HG03520 (cell line): ENCODE measurements at regions not wholly inside any gene's neighbourhood (a gene's known extent, or its start where the extent isn't known, plus 50 kb on each side); places are given as distances from the start of the nearest gene placed in this dataset.
"Not testable (repeated sequence)": the region's sequence is repeated elsewhere in the genome, so short reads cannot be mapped to it uniquely, and the experiment has no call there.

ENCODE experiments used
- ATAC-seq: cut with Tn5 transposase; IDR thresholded peaks from one replicate; pipeline ENCODE4 v1.9.1; 2021; ENCODE audit warnings: mild to moderate bottlenecking, moderate library complexity; ENCODE audit not compliant: unreplicated experiment

GRCh38 chr5:60546207-60546606, 153.8 kb downstream of the DEPDC1B start:
- ATAC-seq: no peak

- no peak for ATAC-seq
Measured at GRCh38 chr5:60545551-60545950, 154.4 kb downstream of the DEPDC1B start.

GRCh38 chr5:60544142-60544541, 155.8 kb downstream of the DEPDC1B start:
- ATAC-seq: no peak

DNA sequence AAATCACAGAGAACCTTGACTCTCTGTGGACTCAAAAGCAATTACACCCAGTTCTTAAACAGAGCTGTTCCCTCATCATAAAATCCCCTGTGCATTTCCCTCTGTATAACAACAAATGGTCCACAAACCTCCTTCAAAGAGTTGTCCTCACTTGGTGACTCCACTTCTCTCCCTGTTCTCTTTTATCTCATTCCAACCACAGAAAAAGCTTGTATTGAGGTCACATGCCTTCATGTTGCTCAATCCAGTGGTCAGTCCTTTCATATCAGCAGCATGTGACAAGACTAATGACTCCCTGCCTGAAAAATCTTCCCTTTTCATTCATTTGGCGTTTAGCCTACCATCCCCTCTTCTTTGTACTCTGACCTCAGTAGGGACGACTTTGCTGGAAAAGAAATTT, 158.0 kb downstream of the DEPDC1B start:
- no peak for ATAC-seq

DNA sequence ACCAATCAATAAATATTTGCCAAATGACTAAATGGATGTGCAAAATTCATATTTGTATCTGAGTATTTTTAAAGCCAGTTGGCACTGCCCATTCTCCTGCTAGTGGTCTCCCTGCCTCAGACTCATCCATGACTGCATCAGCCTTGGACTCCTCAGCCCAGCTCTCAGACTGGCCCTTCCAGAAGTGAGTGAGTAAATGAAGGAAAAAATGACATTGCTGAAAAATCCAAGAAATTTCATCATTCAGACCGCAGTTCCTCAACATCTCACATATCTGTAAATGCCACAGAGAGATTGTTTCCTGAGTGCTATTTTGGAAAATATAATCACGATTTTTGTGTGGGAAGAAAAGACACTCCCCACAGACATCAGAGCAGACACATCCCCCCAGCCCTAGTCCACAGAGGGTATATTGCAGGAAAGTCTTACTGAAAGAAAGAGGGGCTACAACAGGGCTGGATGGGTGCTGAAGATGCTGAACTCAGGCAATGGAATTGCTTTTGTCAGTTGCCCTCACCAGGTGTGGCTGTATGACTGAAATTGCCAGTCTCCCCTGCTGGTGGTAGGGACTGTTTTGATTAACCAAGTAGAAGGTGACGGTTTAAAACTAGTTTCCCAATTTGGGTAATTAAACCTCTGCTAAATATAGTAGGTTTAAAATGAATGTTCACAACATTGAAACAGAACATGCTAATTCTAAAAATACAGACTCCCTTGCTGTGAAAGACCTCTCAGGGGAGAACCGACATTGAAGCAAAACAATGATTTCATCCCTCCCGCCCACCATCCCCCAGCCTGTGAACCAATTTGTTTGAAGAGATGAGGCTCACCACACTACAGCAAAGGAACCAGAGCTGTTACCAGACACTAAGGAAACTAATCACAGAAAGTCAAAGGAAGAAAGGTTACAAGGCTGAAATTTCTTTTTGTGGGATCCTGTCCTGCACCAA, 158.8 kb downstream of the DEPDC1B start:
- peak; percentile 83 for ATAC-seq

DNA sequence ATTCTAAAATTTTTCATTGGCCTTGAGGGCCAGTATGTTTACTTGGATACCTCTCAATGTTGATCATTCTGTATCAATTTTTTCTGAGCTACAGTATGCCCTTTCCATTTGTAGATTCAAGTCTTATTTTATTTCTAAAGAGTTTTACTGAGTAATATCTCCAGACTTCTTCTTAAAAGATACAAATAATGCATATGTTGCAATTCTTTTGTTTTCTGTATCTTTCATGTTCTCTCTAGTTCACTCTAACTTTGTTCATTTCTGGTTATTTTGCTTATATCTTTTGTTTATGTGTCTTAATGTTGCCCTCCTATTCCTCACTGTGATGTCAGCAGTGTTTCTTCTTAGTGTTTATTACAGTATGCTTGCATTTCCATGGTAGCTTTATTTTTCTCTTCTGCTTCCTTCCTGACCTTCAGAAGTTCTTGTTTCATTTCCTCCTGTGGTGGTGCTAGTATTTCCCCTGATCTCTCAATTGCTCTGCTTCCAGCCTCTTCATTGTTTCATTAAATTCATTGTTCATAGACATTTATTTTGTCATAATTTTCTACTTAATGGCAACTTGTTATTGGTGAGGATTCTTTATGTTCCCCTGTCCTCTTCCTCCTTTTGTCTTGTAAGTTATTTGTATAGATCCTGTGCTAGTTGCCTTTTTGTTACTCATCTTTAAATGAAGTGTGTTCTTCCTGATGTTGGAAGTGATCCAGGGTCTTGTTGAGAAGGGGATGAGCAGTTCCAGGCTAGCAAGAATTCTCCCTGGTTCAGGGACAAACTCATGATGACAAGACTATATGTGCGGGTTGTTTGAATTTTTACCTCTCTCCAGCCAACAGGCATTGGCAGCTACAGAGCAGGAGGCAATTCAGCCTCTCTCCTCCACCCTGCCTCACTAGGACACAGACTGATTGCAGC, 160.8 kb downstream of the DEPDC1B start:
- no peak for ATAC-seq

GRCh38 chr5:60538426-60538825, 161.5 kb downstream of the DEPDC1B start:
- ATAC-seq: no peak

DNA sequence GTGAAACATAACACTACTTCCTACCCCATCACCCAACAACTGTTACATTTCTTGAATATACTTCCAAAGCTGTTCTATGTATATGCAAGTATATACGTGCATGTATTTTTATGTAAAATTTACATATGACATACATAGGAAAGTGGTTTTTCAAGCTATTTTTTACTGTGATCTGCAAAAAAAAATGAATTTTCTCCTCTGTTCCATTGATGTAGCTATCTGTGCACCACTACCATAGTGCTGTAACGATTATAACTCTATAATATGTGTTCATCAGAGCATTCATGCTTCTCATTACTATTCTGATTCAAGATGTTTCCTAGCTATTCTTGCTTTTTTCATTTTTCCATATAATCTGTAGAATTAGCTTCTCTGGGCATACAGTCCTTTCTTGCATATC, 164.0 kb downstream of the DEPDC1B start:
- no peak for ATAC-seq

GRCh38 chr5:60535198-60535597, 164.8 kb downstream of the DEPDC1B start:
- no peak for ATAC-seq

DNA sequence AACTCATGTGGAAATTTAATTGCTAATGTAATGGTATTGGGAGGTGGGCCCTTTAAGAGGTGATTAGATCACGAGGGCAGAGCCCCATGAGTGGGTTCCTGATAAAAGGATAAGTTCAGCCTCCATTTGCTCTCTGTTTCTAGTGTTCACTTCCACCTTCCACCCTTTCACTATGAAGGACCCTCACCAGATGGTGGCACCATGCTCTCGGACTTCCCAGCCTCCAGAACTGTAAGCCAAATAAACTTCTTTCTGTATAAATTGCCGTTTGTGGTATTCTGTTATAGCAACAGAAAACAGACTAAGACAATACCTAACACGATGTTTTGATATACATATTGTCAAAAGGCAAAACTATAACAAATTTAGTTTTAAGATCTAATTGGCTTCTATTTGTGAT, 166.2 kb downstream of the DEPDC1B start:
- ATAC-seq: no peak

- ATAC-seq: not testable (repeated sequence)
Measured at GRCh38 chr5:60532796-60533195, 167.2 kb downstream of the DEPDC1B start.

- not testable (repeated sequence) for ATAC-seq
Measured at GRCh38 chr5:60530144-60530848, 169.7 kb downstream of the DEPDC1B start.

GRCh38 chr5:60529001-60529400, 171.0 kb downstream of the DEPDC1B start:
- ATAC-seq: no peak

DNA sequence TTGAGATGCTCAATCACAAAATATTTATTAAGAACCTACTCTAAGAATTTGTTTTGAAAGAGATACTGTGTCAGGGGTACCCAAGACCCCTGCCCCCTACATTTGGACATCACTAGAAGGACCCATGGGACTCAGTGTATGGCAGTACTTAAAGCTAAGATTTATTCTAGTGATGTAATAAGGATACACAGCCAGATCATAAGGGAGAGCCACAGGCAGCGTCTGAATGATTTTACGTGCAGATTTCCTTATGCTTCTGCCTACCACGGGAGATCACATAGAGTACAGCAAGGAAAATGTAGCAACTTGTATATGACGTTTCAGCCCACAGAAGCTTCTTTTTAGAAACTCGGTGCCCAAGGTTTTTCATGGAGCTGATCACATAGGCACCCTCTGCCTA, 172.9 kb downstream of the DEPDC1B start:
- no peak for ATAC-seq

DNA sequence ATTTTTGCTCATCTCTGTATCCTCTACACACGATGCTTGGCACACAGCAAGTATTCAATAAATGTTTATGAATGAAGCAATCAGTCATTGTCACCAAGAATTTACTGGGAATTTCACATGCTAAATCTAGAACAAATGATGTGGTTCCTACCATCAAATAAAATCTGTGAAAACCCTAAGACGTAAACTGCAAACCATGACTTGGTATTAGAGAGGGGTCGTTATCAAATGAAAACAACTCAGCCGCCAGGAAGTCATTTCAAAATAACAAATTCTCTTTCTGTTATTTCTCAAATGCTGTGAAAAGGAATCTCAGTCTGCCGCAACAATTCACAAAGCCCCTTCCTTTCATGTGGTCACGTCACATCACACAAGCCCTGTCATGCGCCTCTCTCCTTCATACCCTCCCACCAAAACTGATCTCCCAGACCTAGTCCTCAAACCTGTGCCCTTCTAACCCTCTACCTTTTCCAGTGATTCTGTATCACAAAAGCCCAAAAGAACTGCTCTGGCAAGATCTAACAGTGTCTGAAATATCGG, 173.6 kb downstream of the DEPDC1B start:
- ATAC-seq: no peak

GRCh38 chr5:60522292-60522905, 177.6 kb downstream of the DEPDC1B start:
- ATAC-seq: peak; percentile 73

GRCh38 chr5:60521376-60522291, 178.3 kb downstream of the DEPDC1B start:
- ATAC-seq: peak; percentile 63

DNA sequence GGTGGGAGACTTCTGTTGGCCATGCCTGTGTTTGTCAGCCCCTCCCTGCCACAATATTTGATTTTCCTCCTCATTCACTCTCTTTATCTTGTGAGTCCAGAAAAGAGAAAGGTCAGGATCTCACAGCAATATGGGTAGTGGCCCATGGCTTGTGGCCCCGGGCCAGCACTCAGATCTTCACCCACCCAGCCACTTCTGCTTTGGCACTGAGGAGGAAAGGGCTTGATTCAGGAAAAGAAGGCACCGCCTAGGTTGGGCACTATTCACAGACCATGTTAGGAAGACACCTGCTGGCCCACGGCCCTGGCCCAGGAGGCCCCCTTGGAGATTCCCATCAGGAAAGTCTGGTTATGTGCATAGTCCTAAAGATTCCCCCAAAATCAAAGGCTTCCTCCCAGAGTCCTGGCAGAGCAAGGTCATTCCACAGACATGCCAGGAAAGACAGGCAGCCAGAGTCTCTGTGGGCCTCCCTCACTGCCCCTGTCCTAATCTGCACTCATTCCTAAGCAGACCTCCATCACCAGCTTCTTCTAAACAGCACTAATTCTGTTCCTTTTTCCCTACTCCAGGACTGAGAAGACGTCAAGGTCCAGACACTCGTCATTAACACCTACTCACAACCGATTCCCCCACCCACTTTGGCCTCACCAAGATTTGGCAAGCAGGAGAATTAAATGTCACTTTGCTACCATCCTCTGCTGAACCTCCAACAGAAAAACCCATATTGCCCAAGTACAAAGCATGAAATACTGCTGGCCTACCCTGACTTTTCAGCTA, 179.3 kb downstream of the DEPDC1B start:
- ATAC-seq: no peak
